ENCODE measurements at regions not wholly inside any gene's neighbourhood (a gene's known extent, or its start where the extent isn't known, plus 50 kb on each side); places are given as distances from the start of the nearest gene placed in this dataset.

- Histone ChIP-seq H4K20me1 (ENCODE audit: insufficient read depth, poor library complexity, severe bottlenecking) (no peaks in the 10 kb centered on the region), H3K9me3 (ENCODE audit: low read depth) (no peaks in the 10 kb centered on the region), H3K4me3 (no peak overlapping the region), H3K4me1 (ENCODE audit: insufficient read depth) (no peaks in the 10 kb centered on the region), H2AFZ (no peak overlapping the region), H3K27ac (no peak overlapping the region), H3K4me2 (no peak overlapping the region), H3K79me2 (no peaks in the 10 kb centered on the region), H3K27me3 (no peaks in the 10 kb centered on the region), H3K9me2 (replicated peaks; ENCODE audit: insufficient read depth) (no peaks in the 10 kb centered on the region), H3K36me3 (replicated peaks; ENCODE audit: insufficient read depth, low read depth) (no peaks in the 10 kb centered on the region)
- peak; percentile 18 for DNase-seq (ENCODE audit: low spot score)
- TF ChIP-seq EZH2 (IDR thresholded peaks at IDR 0.05; ENCODE audit: borderline replicate concordance) (no peak), CTCF (IDR thresholded peaks at IDR 0.05; ENCODE audit: poor library complexity) (no peak), EZH2phosphoT487 (IDR thresholded peaks at IDR 0.05; ENCODE audit: low read depth, severe bottlenecking, unreplicated experiment) (no peak)
- WGBS (ENCODE audit: low lambda C conversion rate, missing lambda C conversion rate): 86% methylated on average over 3 of the region's 3 CpGs
Measured at GRCh38 chr5:164950927-164951326, 1445.5 kb downstream of the MAT2B start.

GRCh38 chr5:164951570-164951969 lies 1446.2 kb downstream of the MAT2B start:
- WGBS (ENCODE audit: low lambda C conversion rate, missing lambda C conversion rate): 77% methylated on average over 2 of the region's 2 CpGs

GRCh38 chr5:164958688-164959087 lies 1453.3 kb downstream of the MAT2B start:
- H4K20me1 ChIP-seq (ENCODE audit: insufficient read depth, poor library complexity, severe bottlenecking): no peaks in the 10 kb centered on the region
- TF ChIP-seq EZH2 (IDR thresholded peaks at IDR 0.05; ENCODE audit: borderline replicate concordance) (no peak), CTCF (IDR thresholded peaks at IDR 0.05; ENCODE audit: poor library complexity) (peak; percentile 29)
- no peak overlapping the region for H3K4me3 ChIP-seq
- H3K27me3 ChIP-seq: no peaks in the 10 kb centered on the region
- H3K4me1 ChIP-seq (ENCODE audit: insufficient read depth): peaks cover 4% of the 10 kb centered on the region
- 89% methylated on average over 5 of the region's 5 CpGs for WGBS (ENCODE audit: low lambda C conversion rate, missing lambda C conversion rate)
- no peak overlapping the region for H2AFZ ChIP-seq
- no peak for DNase-seq (ENCODE audit: low spot score)
- H3K9me2 ChIP-seq (replicated peaks; ENCODE audit: insufficient read depth): no peaks in the 10 kb centered on the region
- no peaks in the 10 kb centered on the region for H3K79me2 ChIP-seq
- H3K27ac ChIP-seq: no peak overlapping the region
- H3K36me3 ChIP-seq (replicated peaks; ENCODE audit: insufficient read depth, low read depth): no peaks in the 10 kb centered on the region
- H3K9me3 ChIP-seq (ENCODE audit: low read depth): no peaks in the 10 kb centered on the region
- no peak overlapping the region for H3K4me2 ChIP-seq

More at GRCh38 chr5:164951570-164951969, 1446.2 kb downstream of the MAT2B start:
- Histone ChIP-seq H3K27me3 (no peaks in the 10 kb centered on the region), H3K9me2 (replicated peaks; ENCODE audit: insufficient read depth) (no peaks in the 10 kb centered on the region), H3K4me3 (no peak overlapping the region), H3K4me2 (no peak overlapping the region), H3K9me3 (ENCODE audit: low read depth) (no peaks in the 10 kb centered on the region), H3K79me2 (no peaks in the 10 kb centered on the region), H2AFZ (no peak overlapping the region), H3K4me1 (ENCODE audit: insufficient read depth) (no peaks in the 10 kb centered on the region), H3K27ac (no peak overlapping the region), H4K20me1 (ENCODE audit: insufficient read depth, poor library complexity, severe bottlenecking) (no peaks in the 10 kb centered on the region), H3K36me3 (replicated peaks; ENCODE audit: insufficient read depth, low read depth) (no peaks in the 10 kb centered on the region)
- DNase-seq (ENCODE audit: low spot score): no peak
- TF ChIP-seq EZH2phosphoT487 (IDR thresholded peaks at IDR 0.05; ENCODE audit: low read depth, severe bottlenecking, unreplicated experiment) (no peak), EZH2 (IDR thresholded peaks at IDR 0.05; ENCODE audit: borderline replicate concordance) (no peak), CTCF (IDR thresholded peaks at IDR 0.05; ENCODE audit: poor library complexity) (no peak)

- H3K9me2 ChIP-seq (replicated peaks; ENCODE audit: insufficient read depth): no peaks in the 10 kb centered on the region
- no peak overlapping the region for H2AFZ ChIP-seq
- H3K4me1 ChIP-seq (ENCODE audit: insufficient read depth): peaks cover 4% of the 10 kb centered on the region
- no peak for DNase-seq (ENCODE audit: low spot score)
- no peak for TF ChIP-seq EZH2 (IDR thresholded peaks at IDR 0.05; ENCODE audit: borderline replicate concordance)
- TF ChIP-seq CTCF (IDR thresholded peaks at IDR 0.05; ENCODE audit: poor library complexity): no peak
- TF ChIP-seq EZH2phosphoT487 (IDR thresholded peaks at IDR 0.05; ENCODE audit: low read depth, severe bottlenecking, unreplicated experiment): no peak
- no peak overlapping the region for H3K4me3 ChIP-seq
- H3K4me2 ChIP-seq: no peak overlapping the region
- H3K27ac ChIP-seq: no peak overlapping the region
- H4K20me1 ChIP-seq (ENCODE audit: insufficient read depth, poor library complexity, severe bottlenecking): no peaks in the 10 kb centered on the region
- H3K9me3 ChIP-seq (ENCODE audit: low read depth): no peaks in the 10 kb centered on the region
- no peaks in the 10 kb centered on the region for H3K79me2 ChIP-seq
- H3K36me3 ChIP-seq (replicated peaks; ENCODE audit: insufficient read depth, low read depth): no peaks in the 10 kb centered on the region
- WGBS (ENCODE audit: low lambda C conversion rate, missing lambda C conversion rate): 73% methylated on average over 4 of the region's 4 CpGs
- no peaks in the 10 kb centered on the region for H3K27me3 ChIP-seq
Measured at GRCh38 chr5:164959761-164960160, 1454.3 kb downstream of the MAT2B start.

Measured in hepatocyte (in vitro differentiated cells).